ENCODE measurements at regions not wholly inside any gene's neighbourhood (a gene's known extent, or its start where the extent isn't known, plus 50 kb on each side); places are given as distances from the start of the nearest gene placed in this dataset.
A peak's percentile ranks its signal among the peaks of the same experiment; 100 is the strongest.

GRCh38 chr10:71058308-71058707 lies 154.1 kb upstream of the UNC5B start:
- intact Hi-C loops (cut with DNase I; ENCODE audit: low total_unique reads) = no loop called here
- H3K4me3 ChIP-seq = no peak overlapping the region
- no peak for TF ChIP-seq CTCF (IDR thresholded peaks at IDR 0.05)
- H3K36me3 ChIP-seq = no peaks in the 10 kb centered on the region
- H3K9me3 ChIP-seq = no peaks in the 10 kb centered on the region
- peaks cover 0 to 11% (median 7%) of the 10 kb centered on the region in 4 donors for H3K4me1 ChIP-seq
- H3K27me3 ChIP-seq = peaks cover 0 to under 1% of the 10 kb centered on the region in 2 donors
- no peak overlapping the region for H3K27ac ChIP-seq
- DNase-seq = no peak

- H3K4me3 ChIP-seq = no peak overlapping the region
- intact Hi-C loops (cut with DNase I; ENCODE audit: low total_unique reads) = no loop called here
- peaks cover 0 to 11% (median 7%) of the 10 kb centered on the region in 4 donors for H3K4me1 ChIP-seq
- H3K27ac ChIP-seq = no peak overlapping the region
- H3K27me3 ChIP-seq = no peaks in the 10 kb centered on the region
- peak; percentile 70 to 71 for DNase-seq
- TF ChIP-seq CTCF (IDR thresholded peaks at IDR 0.05) = no peak
- no peaks in the 10 kb centered on the region for H3K36me3 ChIP-seq
- no peaks in the 10 kb centered on the region for H3K9me3 ChIP-seq
Measured at GRCh38 chr10:71059054-71059818, 153.1 kb upstream of the UNC5B start.

- Histone ChIP-seq H3K4me3 (no peak overlapping the region), H3K27ac (no peak overlapping the region), H3K27me3 (no peaks in the 10 kb centered on the region), H3K36me3 (no peaks in the 10 kb centered on the region), H3K9me3 (no peaks in the 10 kb centered on the region), H3K4me1 (peaks cover 0 to 11% (median 7%) of the 10 kb centered on the region in 4 donors)
- intact Hi-C loops (cut with DNase I; ENCODE audit: low total_unique reads) = no loop called here
- DNase-seq = no peak
- no peak for TF ChIP-seq CTCF (IDR thresholded peaks at IDR 0.05)
Measured at GRCh38 chr10:71059943-71060342, 152.4 kb upstream of the UNC5B start.

GRCh38 chr10:71060476-71061426 lies 151.6 kb upstream of the UNC5B start:
- no peaks in the 10 kb centered on the region for H3K9me3 ChIP-seq
- intact Hi-C loops (cut with DNase I; ENCODE audit: low total_unique reads) = no loop called here

GRCh38 chr10:71061472-71061871 lies 150.9 kb upstream of the UNC5B start:
- intact Hi-C loops (cut with DNase I; ENCODE audit: low total_unique reads) = no loop called here
- H3K27ac ChIP-seq = no peak overlapping the region
- H3K36me3 ChIP-seq = no peaks in the 10 kb centered on the region
- peaks cover 0 to 11% (median 7%) of the 10 kb centered on the region in 4 donors for H3K4me1 ChIP-seq
- no peak overlapping the region for H3K4me3 ChIP-seq
- no peaks in the 10 kb centered on the region for H3K27me3 ChIP-seq
- TF ChIP-seq CTCF (IDR thresholded peaks at IDR 0.05) = no peak
- no peaks in the 10 kb centered on the region for H3K9me3 ChIP-seq
- DNase-seq = no peak

More at GRCh38 chr10:71060476-71061426, 151.6 kb upstream of the UNC5B start:
- H3K27me3 ChIP-seq = no peaks in the 10 kb centered on the region
- TF ChIP-seq CTCF (IDR thresholded peaks at IDR 0.05) = no peak
- H3K36me3 ChIP-seq = no peaks in the 10 kb centered on the region
- H3K4me3 ChIP-seq = no peak overlapping the region
- DNase-seq = no peak
- peaks cover 0 to 11% (median 7%) of the 10 kb centered on the region in 4 donors for H3K4me1 ChIP-seq
- H3K27ac ChIP-seq = no peak overlapping the region
